HG03571 (cell line): ENCODE measurements at regions not wholly inside any gene's neighbourhood (a gene's known extent, or its start where the extent isn't known, plus 50 kb on each side); places are given as distances from the start of the nearest gene placed in this dataset.
"Not testable (repeated sequence)": the region's sequence is repeated elsewhere in the genome, so short reads cannot be mapped to it uniquely, and the experiment has no call there.

Experiments used
- ATAC-seq: cut with Tn5 transposase; IDR thresholded peaks from one replicate; pipeline ENCODE4 v1.9.1; 2021; ENCODE audit not compliant: unreplicated experiment

GRCh38 chr7:76926416-76926815, 105.7 kb downstream of the SPDYE17 start:
- not testable (repeated sequence) for ATAC-seq

GRCh38 chr7:76924756-76925155, 107.4 kb downstream of the SPDYE17 start:
- ATAC-seq, result not testable (repeated sequence)

GRCh38 chr7:76918619-76919018, 113.5 kb downstream of the SPDYE17 start:
- not testable (repeated sequence) for ATAC-seq

- not testable (repeated sequence) for ATAC-seq
Observed at GRCh38 chr7:76914361-76914760, 117.8 kb downstream of the SPDYE17 start.

- ATAC-seq, result not testable (repeated sequence)
Observed at GRCh38 chr7:76912011-76912814, 119.9 kb downstream of the SPDYE17 start.

GRCh38 chr7:76904688-76905087, 127.5 kb downstream of the SPDYE17 start:
- not testable (repeated sequence) for ATAC-seq

GRCh38 chr7:76901944-76902710, 130.0 kb downstream of the SPDYE17 start:
- not testable (repeated sequence) for ATAC-seq

- not testable (repeated sequence) for ATAC-seq
Observed at GRCh38 chr7:76898807-76899206, 133.4 kb downstream of the SPDYE17 start.

- ATAC-seq, result not testable (repeated sequence)
Observed at GRCh38 chr7:76897007-76897406, 135.2 kb downstream of the SPDYE17 start.

GRCh38 chr7:76895696-76896095, 136.5 kb downstream of the SPDYE17 start:
- ATAC-seq, result not testable (repeated sequence)

- ATAC-seq, result not testable (repeated sequence)
Observed at GRCh38 chr7:76891771-76892170, 140.4 kb downstream of the SPDYE17 start.

GRCh38 chr7:76879733-76880288, 152.3 kb downstream of the SPDYE17 start:
- ATAC-seq, result not testable (repeated sequence)

- ATAC-seq, result not testable (repeated sequence)
Observed at GRCh38 chr7:76875760-76876159, 156.4 kb downstream of the SPDYE17 start.

GRCh38 chr7:76870504-76870808, 161.7 kb downstream of the SPDYE17 start:
- not testable (repeated sequence) for ATAC-seq

- not testable (repeated sequence) for ATAC-seq
Observed at GRCh38 chr7:76867364-76867889, 164.7 kb downstream of the SPDYE17 start.

- ATAC-seq, result not testable (repeated sequence)
Observed at GRCh38 chr7:76863150-76863773, 168.9 kb downstream of the SPDYE17 start.

- not testable (repeated sequence) for ATAC-seq
Observed at GRCh38 chr7:76862241-76862640, 169.9 kb downstream of the SPDYE17 start.

- not testable (repeated sequence) for ATAC-seq
Observed at GRCh38 chr7:76859933-76860332, 172.2 kb downstream of the SPDYE17 start.

- not testable (repeated sequence) for ATAC-seq
Observed at GRCh38 chr7:76854631-76855030, 177.5 kb downstream of the SPDYE17 start.

- not testable (repeated sequence) for ATAC-seq
Observed at GRCh38 chr7:76852787-76853584, 179.2 kb downstream of the SPDYE17 start.
